ENCODE measurements at regions not wholly inside any gene's neighbourhood (a gene's known extent, or its start where the extent isn't known, plus 50 kb on each side); places are given as distances from the start of the nearest gene placed in this dataset.

- DNase-seq (ENCODE audit: low read depth): no peak
- H3K4me3 ChIP-seq (ENCODE audit: low read depth, low read length): no peak overlapping the region
- TF ChIP-seq CTCF (IDR thresholded peaks at IDR 0.05; ENCODE audit: low read depth, low read length, missing control alignments): no peak
Measured at GRCh38 chr2:220833446-220833845, 738.7 kb downstream of the EPHA4 start.

- H3K4me3 ChIP-seq (ENCODE audit: low read depth, low read length): no peak overlapping the region
- no peak for DNase-seq (ENCODE audit: low read depth)
- no peak for TF ChIP-seq CTCF (IDR thresholded peaks at IDR 0.05; ENCODE audit: low read depth, low read length, missing control alignments)
Measured at GRCh38 chr2:220835583-220835982, 736.5 kb downstream of the EPHA4 start.

- no peak overlapping the region for H3K4me3 ChIP-seq (ENCODE audit: low read depth, low read length)
- no peak for DNase-seq (ENCODE audit: low read depth)
- TF ChIP-seq CTCF (IDR thresholded peaks at IDR 0.05; ENCODE audit: low read depth, low read length, missing control alignments): no peak
Measured at GRCh38 chr2:220837226-220837625, 734.9 kb downstream of the EPHA4 start.

- H3K4me3 ChIP-seq (ENCODE audit: low read depth, low read length): no peak overlapping the region
- DNase-seq (ENCODE audit: low read depth): no peak
- TF ChIP-seq CTCF (IDR thresholded peaks at IDR 0.05; ENCODE audit: low read depth, low read length, missing control alignments): no peak
Measured at GRCh38 chr2:220842901-220843665, 729.0 kb downstream of the EPHA4 start.

GRCh38 chr2:220845766-220846273, 726.3 kb downstream of the EPHA4 start:
- no peak overlapping the region for H3K4me3 ChIP-seq (ENCODE audit: low read depth, low read length)
- DNase-seq (ENCODE audit: low read depth): no peak
- TF ChIP-seq CTCF (IDR thresholded peaks at IDR 0.05; ENCODE audit: low read depth, low read length, missing control alignments): no peak

- no peak overlapping the region for H3K4me3 ChIP-seq (ENCODE audit: low read depth, low read length)
- TF ChIP-seq CTCF (IDR thresholded peaks at IDR 0.05; ENCODE audit: low read depth, low read length, missing control alignments): no peak
- no peak for DNase-seq (ENCODE audit: low read depth)
Measured at GRCh38 chr2:220847006-220847405, 725.1 kb downstream of the EPHA4 start.

- no peak for DNase-seq (ENCODE audit: low read depth)
- H3K4me3 ChIP-seq (ENCODE audit: low read depth, low read length): no peak overlapping the region
- no peak for TF ChIP-seq CTCF (IDR thresholded peaks at IDR 0.05; ENCODE audit: low read depth, low read length, missing control alignments)
Measured at GRCh38 chr2:220847589-220847988, 724.5 kb downstream of the EPHA4 start.
